ENCODE measurements at regions not wholly inside any gene's neighbourhood (a gene's known extent, or its start where the extent isn't known, plus 50 kb on each side); places are given as distances from the start of the nearest gene placed in this dataset.

- Histone ChIP-seq H3K9ac (ENCODE audit: low read depth, low read length) (no peak overlapping the region), H3K9me3 (ENCODE audit: control insufficient read depth, insufficient read depth, low read length) (no peaks in the 10 kb centered on the region), H3K4me1 (ENCODE audit: insufficient read depth, low read length) (peaks cover 8% of the 10 kb centered on the region; the same call in 1 of the 2 replicates), H3K36me3 (ENCODE audit: insufficient read depth, low read length) (no peaks in the 10 kb centered on the region)
These were observed 288.5 kb upstream of the POU3F1 start for GRCh38 chr1:38334930-38335592.

DNA sequence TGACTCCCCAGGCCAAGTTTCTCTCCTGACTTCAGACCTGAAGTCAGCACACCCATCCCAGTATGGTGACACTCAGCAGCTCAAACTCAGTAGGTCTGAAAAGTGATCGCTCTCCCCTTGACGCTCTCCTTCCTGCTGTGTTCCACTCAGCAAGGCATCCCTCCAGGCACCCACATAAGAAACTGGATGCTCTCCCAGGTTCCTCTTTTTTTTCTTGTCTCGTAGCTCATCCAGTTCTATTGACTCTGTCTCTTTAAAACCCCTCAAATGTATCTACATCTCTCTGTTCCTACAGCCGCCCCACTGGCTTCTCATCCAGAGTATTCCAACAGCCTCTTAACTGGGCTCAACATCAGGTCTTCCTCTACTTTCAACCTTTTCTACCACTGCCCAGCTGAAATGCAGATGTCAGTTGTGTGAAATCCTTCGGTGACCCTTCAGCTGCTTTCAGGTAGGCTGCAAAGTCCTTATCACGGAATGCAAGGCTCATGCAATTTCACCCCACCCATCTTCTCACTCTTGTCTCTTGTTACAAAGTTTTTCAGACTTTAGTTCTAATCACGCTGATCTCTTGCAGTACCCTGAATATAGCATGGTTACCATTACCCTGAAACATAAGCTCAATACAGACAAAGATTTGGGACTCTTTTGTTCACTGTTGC lies 286.2 kb upstream of the POU3F1 start:
- H3K4me1 ChIP-seq (ENCODE audit: insufficient read depth, low read length), result peaks cover 9% of the 10 kb centered on the region
- H3K9me3 ChIP-seq (ENCODE audit: control insufficient read depth, insufficient read depth, low read length), result no peaks in the 10 kb centered on the region
- no peak overlapping the region for H3K9ac ChIP-seq (ENCODE audit: low read depth, low read length)
- H3K36me3 ChIP-seq (ENCODE audit: insufficient read depth, low read length), result no peaks in the 10 kb centered on the region

- Histone ChIP-seq H3K4me1 (ENCODE audit: insufficient read depth, low read length) (peaks cover 7% of the 10 kb centered on the region; the same call in 1 of the 2 replicates), H3K9me3 (ENCODE audit: control insufficient read depth, insufficient read depth, low read length) (no peaks in the 10 kb centered on the region), H3K36me3 (ENCODE audit: insufficient read depth, low read length) (no peaks in the 10 kb centered on the region), H3K9ac (ENCODE audit: low read depth, low read length) (no peak overlapping the region)
These were observed 285.1 kb upstream of the POU3F1 start for GRCh38 chr1:38331496-38332210.

- H3K36me3 ChIP-seq (ENCODE audit: insufficient read depth, low read length), result no peaks in the 10 kb centered on the region
- H3K9ac ChIP-seq (ENCODE audit: low read depth, low read length), result no peak overlapping the region
- peaks cover 7% of the 10 kb centered on the region; the same call in 1 of the 2 replicates for H3K4me1 ChIP-seq (ENCODE audit: insufficient read depth, low read length)
- no peaks in the 10 kb centered on the region for H3K9me3 ChIP-seq (ENCODE audit: control insufficient read depth, insufficient read depth, low read length)
These were observed 284.2 kb upstream of the POU3F1 start for GRCh38 chr1:38330799-38331198.

DNA sequence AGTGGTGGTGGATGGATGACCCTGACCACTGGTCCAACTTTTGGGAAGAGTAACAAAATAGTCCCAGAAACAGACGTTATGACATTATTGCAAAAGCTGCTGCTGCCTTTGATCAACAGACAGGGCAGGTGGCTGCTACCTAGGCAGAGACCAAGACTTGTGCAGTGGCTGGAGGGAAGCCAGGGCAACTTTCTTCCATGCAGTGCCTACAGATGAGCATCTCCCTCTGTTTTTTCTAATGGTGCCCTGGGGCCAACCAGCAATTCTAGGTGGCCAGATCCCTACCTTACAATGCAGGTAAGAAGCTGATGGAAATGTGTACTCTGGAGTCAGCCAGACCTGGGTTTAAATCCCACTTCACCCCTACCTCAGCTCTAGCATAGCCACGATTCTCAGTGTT lies 283.1 kb upstream of the POU3F1 start:
- Histone ChIP-seq H3K4me1 (ENCODE audit: insufficient read depth, low read length) (peaks cover 7% of the 10 kb centered on the region; the same call in 1 of the 2 replicates), H3K9me3 (ENCODE audit: control insufficient read depth, insufficient read depth, low read length) (peaks cover 5% of the 10 kb centered on the region; the same call in 1 of the 2 replicates), H3K36me3 (ENCODE audit: insufficient read depth, low read length) (no peaks in the 10 kb centered on the region), H3K9ac (ENCODE audit: low read depth, low read length) (no peak overlapping the region)

GRCh38 chr1:38328278-38329035 lies 281.9 kb upstream of the POU3F1 start:
- Histone ChIP-seq H3K9me3 (ENCODE audit: control insufficient read depth, insufficient read depth, low read length) (peaks cover 6% of the 10 kb centered on the region; the same call in 1 of the 2 replicates), H3K36me3 (ENCODE audit: insufficient read depth, low read length) (no peaks in the 10 kb centered on the region), H3K4me1 (ENCODE audit: insufficient read depth, low read length) (peaks cover 7% of the 10 kb centered on the region; the same call in 1 of the 2 replicates), H3K9ac (ENCODE audit: low read depth, low read length) (no peak overlapping the region)

DNA sequence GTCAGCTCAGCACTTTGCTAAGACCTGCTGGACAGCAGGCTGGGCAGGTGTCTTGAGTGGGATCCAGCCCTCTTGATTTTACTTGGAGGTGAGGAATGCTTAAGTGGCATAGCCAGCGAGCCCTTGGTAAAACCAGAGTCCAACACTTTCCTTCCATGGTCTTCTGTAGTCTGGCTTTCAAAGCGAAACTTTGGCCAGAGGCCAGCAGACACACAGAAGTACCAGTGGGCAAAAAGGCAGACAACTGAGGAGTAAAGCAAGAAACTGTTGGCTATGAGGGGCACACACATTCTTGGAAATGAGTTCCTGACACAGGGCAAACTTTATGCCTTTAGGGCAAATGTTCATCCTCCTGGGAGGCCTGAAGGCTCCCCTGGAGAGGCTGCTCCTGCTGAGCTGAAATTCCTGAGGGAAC lies 281.0 kb upstream of the POU3F1 start:
- H3K9ac ChIP-seq (ENCODE audit: low read depth, low read length), result no peak overlapping the region
- no peaks in the 10 kb centered on the region for H3K36me3 ChIP-seq (ENCODE audit: insufficient read depth, low read length)
- peaks cover 7% of the 10 kb centered on the region; the same call in 1 of the 2 replicates for H3K4me1 ChIP-seq (ENCODE audit: insufficient read depth, low read length)
- peaks cover 6% of the 10 kb centered on the region; the same call in 1 of the 2 replicates for H3K9me3 ChIP-seq (ENCODE audit: control insufficient read depth, insufficient read depth, low read length)

GRCh38 chr1:38326856-38327255 lies 280.3 kb upstream of the POU3F1 start:
- H3K4me1 ChIP-seq (ENCODE audit: insufficient read depth, low read length), result peaks cover 7% of the 10 kb centered on the region; the same call in 1 of the 2 replicates
- no peak overlapping the region for H3K9ac ChIP-seq (ENCODE audit: low read depth, low read length)
- no peaks in the 10 kb centered on the region for H3K36me3 ChIP-seq (ENCODE audit: insufficient read depth, low read length)
- H3K9me3 ChIP-seq (ENCODE audit: control insufficient read depth, insufficient read depth, low read length), result peaks cover 6% of the 10 kb centered on the region; the same call in 1 of the 2 replicates

DNA sequence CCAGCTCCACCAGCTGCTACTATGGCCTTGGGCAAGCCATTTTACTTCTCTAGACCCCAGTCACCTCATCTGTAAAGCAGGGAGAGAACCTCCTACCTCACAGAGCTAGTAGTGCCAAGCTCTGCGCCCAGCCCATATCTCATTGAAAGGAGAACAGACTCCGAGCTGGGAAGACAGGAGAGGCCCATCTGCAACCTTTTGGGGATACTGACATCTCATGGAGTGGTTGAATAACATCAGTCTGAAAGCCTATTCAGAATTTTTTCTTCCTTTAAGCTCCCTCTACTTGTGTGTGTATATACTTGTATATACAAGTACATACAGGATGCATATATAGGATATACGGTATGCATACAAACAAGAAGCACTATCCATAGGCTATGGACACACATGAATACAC lies 279.5 kb upstream of the POU3F1 start:
- no peak overlapping the region for H3K9ac ChIP-seq (ENCODE audit: low read depth, low read length)
- no peaks in the 10 kb centered on the region for H3K36me3 ChIP-seq (ENCODE audit: insufficient read depth, low read length)
- peaks cover 7% of the 10 kb centered on the region; the same call in 1 of the 2 replicates for H3K4me1 ChIP-seq (ENCODE audit: insufficient read depth, low read length)
- H3K9me3 ChIP-seq (ENCODE audit: control insufficient read depth, insufficient read depth, low read length), result peaks cover 6% of the 10 kb centered on the region; the same call in 1 of the 2 replicates

- H3K36me3 ChIP-seq (ENCODE audit: insufficient read depth, low read length), result no peaks in the 10 kb centered on the region; the same call in 1 of the 2 replicates
- no peak overlapping the region for H3K9ac ChIP-seq (ENCODE audit: low read depth, low read length)
- no peaks in the 10 kb centered on the region for H3K9me3 ChIP-seq (ENCODE audit: control insufficient read depth, insufficient read depth, low read length)
- H3K4me1 ChIP-seq (ENCODE audit: insufficient read depth, low read length), result no peaks in the 10 kb centered on the region
These were observed 266.2 kb upstream of the POU3F1 start for GRCh38 chr1:38312753-38313152.

GRCh38 chr1:38310079-38310478 lies 263.5 kb upstream of the POU3F1 start:
- Histone ChIP-seq H3K9ac (ENCODE audit: low read depth, low read length) (no peak overlapping the region), H3K4me1 (ENCODE audit: insufficient read depth, low read length) (no peaks in the 10 kb centered on the region), H3K9me3 (ENCODE audit: control insufficient read depth, insufficient read depth, low read length) (no peaks in the 10 kb centered on the region), H3K36me3 (ENCODE audit: insufficient read depth, low read length) (no peaks in the 10 kb centered on the region; the same call in 1 of the 2 replicates)

- Histone ChIP-seq H3K36me3 (ENCODE audit: insufficient read depth, low read length) (no peaks in the 10 kb centered on the region; the same call in 1 of the 2 replicates), H3K9ac (ENCODE audit: low read depth, low read length) (no peak overlapping the region), H3K9me3 (ENCODE audit: control insufficient read depth, insufficient read depth, low read length) (no peaks in the 10 kb centered on the region), H3K4me1 (ENCODE audit: insufficient read depth, low read length) (no peaks in the 10 kb centered on the region)
These were observed 262.2 kb upstream of the POU3F1 start for GRCh38 chr1:38308780-38309179.

GRCh38 chr1:38305666-38306065 lies 259.1 kb upstream of the POU3F1 start:
- no peak overlapping the region for H3K9ac ChIP-seq (ENCODE audit: low read depth, low read length)
- no peaks in the 10 kb centered on the region; the same call in 1 of the 2 replicates for H3K36me3 ChIP-seq (ENCODE audit: insufficient read depth, low read length)
- H3K9me3 ChIP-seq (ENCODE audit: control insufficient read depth, insufficient read depth, low read length), result no peaks in the 10 kb centered on the region
- peaks cover 3% of the 10 kb centered on the region; the same call in 1 of the 2 replicates for H3K4me1 ChIP-seq (ENCODE audit: insufficient read depth, low read length)

DNA sequence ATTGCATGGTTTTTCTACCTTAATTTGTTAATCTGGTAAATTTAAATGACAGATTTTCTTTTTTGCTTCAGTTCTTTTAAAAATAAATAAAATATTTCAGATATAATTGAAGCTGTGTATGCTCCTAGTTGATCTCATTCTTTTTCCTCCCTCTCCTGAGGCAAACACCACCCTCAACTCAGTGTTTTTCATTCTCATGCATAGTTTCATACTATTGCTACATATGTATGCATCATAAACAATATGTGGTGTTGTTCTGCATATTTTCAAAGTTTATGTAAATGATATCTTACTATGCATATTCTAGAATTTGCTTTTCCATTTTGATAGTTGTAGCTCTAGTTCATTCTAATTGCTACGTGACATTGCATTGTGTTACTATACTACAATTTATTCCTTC lies 257.2 kb upstream of the POU3F1 start:
- no peaks in the 10 kb centered on the region for H3K36me3 ChIP-seq (ENCODE audit: insufficient read depth, low read length)
- H3K9me3 ChIP-seq (ENCODE audit: control insufficient read depth, insufficient read depth, low read length), result no peaks in the 10 kb centered on the region
- no peak overlapping the region for H3K9ac ChIP-seq (ENCODE audit: low read depth, low read length)
- peaks cover 3% of the 10 kb centered on the region; the same call in 1 of the 2 replicates for H3K4me1 ChIP-seq (ENCODE audit: insufficient read depth, low read length)

All from ES-I3 (cell line).